ENCODE measurements at regions not wholly inside any gene's neighbourhood (a gene's known extent, or its start where the extent isn't known, plus 50 kb on each side); places are given as distances from the start of the nearest gene placed in this dataset.

- Histone ChIP-seq H3K27ac (no peak overlapping the region), H3K36me3 (no peaks in the 10 kb centered on the region), H3K4me1 (ENCODE audit: insufficient read depth) (no peaks in the 10 kb centered on the region), H3K9me3 (no peaks in the 10 kb centered on the region), H3K4me3 (no peak overlapping the region), H3K27me3 (no peaks in the 10 kb centered on the region)
- WGBS, 3 donors, result 93 to 98% (median 93%) methylated on average over 2 of the region's 2 CpGs
- intact Hi-C loops (cut with DNase I), result no loop called here
- DNase-seq, result no peak
- TF ChIP-seq CTCF (IDR thresholded peaks at IDR 0.05) (no peak), EP300 (IDR thresholded peaks at IDR 0.05) (no peak), POLR2A (IDR thresholded peaks at IDR 0.05) (no peak)
Observed at GRCh38 chr18:68596016-68596415, 118.9 kb downstream of the TMX3 start.

- intact Hi-C loops (cut with DNase I), result no loop called here
- Histone ChIP-seq H3K4me3 (no peak overlapping the region), H3K9me3 (no peaks in the 10 kb centered on the region), H3K36me3 (no peaks in the 10 kb centered on the region), H3K4me1 (ENCODE audit: insufficient read depth) (no peaks in the 10 kb centered on the region), H3K27ac (no peak overlapping the region), H3K27me3 (no peaks in the 10 kb centered on the region)
- TF ChIP-seq EP300 (IDR thresholded peaks at IDR 0.05), result no peak
- TF ChIP-seq POLR2A (IDR thresholded peaks at IDR 0.05), result no peak
- TF ChIP-seq CTCF (IDR thresholded peaks at IDR 0.05), result no peak
- WGBS, 3 donors, result 81 to 83% (median 83%) methylated on average over 5 of the region's 5 CpGs
- no peak for DNase-seq
Observed at GRCh38 chr18:68588169-68588568, 126.7 kb downstream of the TMX3 start.

- intact Hi-C loops (cut with DNase I), result no loop called here
- TF ChIP-seq EP300 (IDR thresholded peaks at IDR 0.05), result no peak
- TF ChIP-seq CTCF (IDR thresholded peaks at IDR 0.05), result no peak
- TF ChIP-seq POLR2A (IDR thresholded peaks at IDR 0.05), result no peak
- H3K4me1 ChIP-seq (ENCODE audit: insufficient read depth), result no peaks in the 10 kb centered on the region
- DNase-seq, result no peak
- no peak overlapping the region for H3K27ac ChIP-seq
- WGBS, 3 donors, result 85 to 91% (median 88%) methylated on average over 1 of the region's 1 CpG
- H3K36me3 ChIP-seq, result no peaks in the 10 kb centered on the region
- H3K27me3 ChIP-seq, result no peaks in the 10 kb centered on the region
- no peak overlapping the region for H3K4me3 ChIP-seq
- H3K9me3 ChIP-seq, result no peaks in the 10 kb centered on the region
Observed at GRCh38 chr18:68583685-68584084, 131.2 kb downstream of the TMX3 start.

- Histone ChIP-seq H3K27me3 (no peaks in the 10 kb centered on the region), H3K4me1 (ENCODE audit: insufficient read depth) (no peaks in the 10 kb centered on the region), H3K9me3 (no peaks in the 10 kb centered on the region), H3K27ac (no peak overlapping the region), H3K36me3 (no peaks in the 10 kb centered on the region), H3K4me3 (no peak overlapping the region)
- 87 to 88% (median 87%) methylated on average over 5 of the region's 5 CpGs for WGBS, 3 donors
- no peak for DNase-seq
- TF ChIP-seq CTCF (IDR thresholded peaks at IDR 0.05), result no peak
- no peak for TF ChIP-seq POLR2A (IDR thresholded peaks at IDR 0.05)
- no peak for TF ChIP-seq EP300 (IDR thresholded peaks at IDR 0.05)
- intact Hi-C loops (cut with DNase I), result no loop called here
Observed at GRCh38 chr18:68574311-68574710, 140.6 kb downstream of the TMX3 start.

GRCh38 chr18:68569936-68570335, 145.0 kb downstream of the TMX3 start:
- TF ChIP-seq CTCF (IDR thresholded peaks at IDR 0.05) (no peak), POLR2A (IDR thresholded peaks at IDR 0.05) (no peak), EP300 (IDR thresholded peaks at IDR 0.05) (no peak)
- Histone ChIP-seq H3K36me3 (no peaks in the 10 kb centered on the region), H3K4me3 (no peak overlapping the region), H3K4me1 (ENCODE audit: insufficient read depth) (no peaks in the 10 kb centered on the region), H3K27me3 (no peaks in the 10 kb centered on the region), H3K9me3 (no peaks in the 10 kb centered on the region), H3K27ac (no peak overlapping the region)
- 66 to 87% (median 84%) methylated on average over 3 of the region's 3 CpGs for WGBS, 3 donors
- intact Hi-C loops (cut with DNase I), result no loop called here
- no peak for DNase-seq

Measured in ovary (tissue), 7 donors.